SK-N-SH treated with all-trans-retinoic acid at 6 μM for 48 hours (cell line): ENCODE measurements at regions not wholly inside any gene's neighbourhood (a gene's known extent, or its start where the extent isn't known, plus 50 kb on each side); places are given as distances from the start of the nearest gene placed in this dataset.

Experiments
- ATAC-seq: fragments of 200-7000 bp; cut with Tn5 transposase; 3 replicates; pipeline ENCODE4 v1.9.1; 2020; ENCODE audit warnings: mild to moderate bottlenecking, moderate library complexity
- CREB5 ChIP-seq: fragments of 250-450 bp; sonication (Bioruptor Pico); IDR thresholded peaks from 2 replicates; pipeline ENCODE4 v1.5.1; 2020; ENCODE audit warnings: low read depth, mild to moderate bottlenecking, moderate library complexity
- CSDC2 ChIP-seq: fragments of 250-450 bp; sonication (Bioruptor Pico); IDR thresholded peaks from 2 replicates; pipeline ENCODE4 v1.5.0; 2020; ENCODE audit warnings: mild to moderate bottlenecking, moderate library complexity
- CSRNP3 ChIP-seq: fragments of 250-450 bp; sonication (Bioruptor Pico); IDR thresholded peaks from 2 replicates; pipeline ENCODE4 v1.5.1; 2021; ENCODE audit warnings: mild to moderate bottlenecking, moderate library complexity
- GLIS3 ChIP-seq: fragments of 250-450 bp; sonication (Bioruptor Pico); IDR thresholded peaks from 2 replicates; pipeline ENCODE4 v1.5.0; 2020; ENCODE audit warnings: mild to moderate bottlenecking, moderate library complexity
- OSR1 ChIP-seq: fragments of 250-450 bp; sonication (Bioruptor Pico); IDR thresholded peaks from 2 replicates; pipeline ENCODE4 v1.8.0; 2022; ENCODE audit warnings: moderate library complexity, mild to moderate bottlenecking, inconsistent platforms
- PATZ1 ChIP-seq: fragments of 250-450 bp; sonication (Bioruptor Pico); IDR thresholded peaks from 2 replicates; pipeline ENCODE4 v1.8.0; 2020; ENCODE audit warnings: mild to moderate bottlenecking, moderate library complexity, borderline replicate concordance
- POU6F1 ChIP-seq: fragments of 250-450 bp; sonication (Bioruptor Pico); IDR thresholded peaks from 2 replicates; pipeline ENCODE4 v1.8.0; 2021; ENCODE audit warnings: low read depth, mild to moderate bottlenecking, moderate library complexity, borderline replicate concordance
- PPARA ChIP-seq: fragments of 250-450 bp; sonication (Bioruptor Pico); IDR thresholded peaks from 2 replicates; pipeline ENCODE4 v1.5.0; 2020; ENCODE audit warnings: mild to moderate bottlenecking, borderline replicate concordance
- RARB ChIP-seq: fragments of 250-450 bp; sonication (Bioruptor Pico); IDR thresholded peaks from 2 replicates; pipeline ENCODE4 v1.8.0; 2021; ENCODE audit warnings: mild to moderate bottlenecking, moderate library complexity
- SNAI2 ChIP-seq: fragments of 250-450 bp; sonication (Bioruptor Pico); IDR thresholded peaks from 2 replicates; pipeline ENCODE4 v1.5.0; 2020; ENCODE audit warnings: mild to moderate bottlenecking, moderate library complexity
- TCF4 ChIP-seq: fragments of 250-450 bp; sonication (Bioruptor Pico); IDR thresholded peaks from 2 replicates; pipeline ENCODE4 v1.8.0; 2021; ENCODE audit warnings: mild to moderate bottlenecking, moderate library complexity, borderline replicate concordance
- TOX ChIP-seq: fragments of 250-450 bp; sonication (Bioruptor Pico); IDR thresholded peaks from 2 replicates; pipeline ENCODE4 v1.8.0; 2021; ENCODE audit warnings: mild to moderate bottlenecking, moderate library complexity, borderline replicate concordance
- TSHZ2 ChIP-seq: fragments of 250-450 bp; sonication (Bioruptor Pico); IDR thresholded peaks from 2 replicates; pipeline ENCODE4 v1.5.0; 2020; ENCODE audit warnings: mild to moderate bottlenecking, moderate library complexity
- ZC3H10 ChIP-seq: fragments of 250-450 bp; sonication (Bioruptor Pico); IDR thresholded peaks from 2 replicates; pipeline ENCODE4 v1.5.1; 2021; ENCODE audit warnings: mild to moderate bottlenecking, moderate library complexity
- ZFP3 ChIP-seq: fragments of 250-450 bp; sonication (Bioruptor Pico); IDR thresholded peaks from 2 replicates; pipeline ENCODE4 v1.5.0; 2020; ENCODE audit warnings: mild to moderate bottlenecking, moderate library complexity
- ZFP30 ChIP-seq: fragments of 450-650 bp; formaldehyde crosslinking; IDR thresholded peaks from 2 replicates; pipeline ENCODE4 v1.5.0; 2022; ENCODE audit warnings: mild to moderate bottlenecking, moderate library complexity
- ZNF565 ChIP-seq: fragments of 450-650 bp; formaldehyde crosslinking; conservative IDR thresholded peaks from 2 replicates; pipeline ENCODE4 v1.5.0; 2020; ENCODE audit warnings: low read depth, mild to moderate bottlenecking, moderate library complexity
- ZNF70 ChIP-seq: fragments of 450-650 bp; formaldehyde crosslinking; IDR thresholded peaks from 2 replicates; pipeline ENCODE4 v1.5.0; 2020; ENCODE audit warnings: mild to moderate bottlenecking, moderate library complexity
- ZNF8 ChIP-seq: fragments of 450-650 bp; formaldehyde crosslinking; IDR thresholded peaks from 2 replicates; pipeline ENCODE4 v1.5.0; 2020; ENCODE audit warnings: mild to moderate bottlenecking, moderate library complexity

- TF ChIP-seq ZNF8 (CRISPR knock-in tag) (no peak), OSR1 (CRISPR knock-in tag) (no peak), PATZ1 (CRISPR knock-in tag) (no peak), CREB5 (CRISPR knock-in tag) (no peak), ZC3H10 (CRISPR knock-in tag) (no peak), ZFP30 (CRISPR knock-in tag) (no peak), ZNF565 (CRISPR knock-in tag) (no peak), SNAI2 (CRISPR knock-in tag) (no peak), ZNF70 (CRISPR knock-in tag) (no peak), TCF4 (CRISPR knock-in tag) (no peak), RARB (no peak), POU6F1 (CRISPR knock-in tag) (no peak), GLIS3 (CRISPR knock-in tag) (no peak), CSDC2 (CRISPR knock-in tag) (no peak), TSHZ2 (CRISPR knock-in tag) (no peak), ZFP3 (CRISPR knock-in tag) (no peak), PPARA (no peak)
- no peak for ATAC-seq
Observed at GRCh38 chr2:113827426-113827825, 62.5 kb upstream of the ACTR3 start.

GRCh38 chr2:113826346-113827285 lies 63.3 kb upstream of the ACTR3 start:
- ATAC-seq = no peak
- TF ChIP-seq ZNF8 (CRISPR knock-in tag) (no peak), CSDC2 (CRISPR knock-in tag) (no peak), CSRNP3 (CRISPR knock-in tag) (no peak), ZFP30 (CRISPR knock-in tag) (no peak), OSR1 (CRISPR knock-in tag) (no peak), PATZ1 (CRISPR knock-in tag) (no peak), TOX (no peak), TSHZ2 (CRISPR knock-in tag) (no peak), ZNF565 (CRISPR knock-in tag) (no peak), RARB (no peak)
